ENCODE measurements at regions not wholly inside any gene's neighbourhood (a gene's known extent, or its start where the extent isn't known, plus 50 kb on each side); places are given as distances from the start of the nearest gene placed in this dataset.

- Histone ChIP-seq H3K4me2 (ENCODE audit: low read length) (no peak overlapping the region), H4K20me1 (ENCODE audit: insufficient read depth) (no peaks in the 10 kb centered on the region), H3K27ac (ENCODE audit: low read depth, low read length) (no peak overlapping the region), H3K4me1 (ENCODE audit: control insufficient read depth in 1 of 2, insufficient read depth in 2 of 2, low read length in 2 of 2) (no peaks in the 10 kb centered on the region), H3K9me2 (ENCODE audit: insufficient read depth) (no peaks in the 10 kb centered on the region), H2AFZ (ENCODE audit: low read depth, low read length, poor library complexity, severe bottlenecking) (no peak overlapping the region), H3K4me3 (replicated peaks in 1 of 2; ENCODE audit: low read depth in 1 of 2, low read length in 2 of 2) (no peak overlapping the region), H3K9ac (ENCODE audit: low read length) (no peak overlapping the region), H3K79me2 (ENCODE audit: insufficient read depth, low read length) (no peaks in the 10 kb centered on the region), H3K27me3 (ENCODE audit: insufficient read depth, low read length) (no peaks in the 10 kb centered on the region), H3K36me3 (ENCODE audit: control insufficient read depth in 1 of 2, insufficient read depth in 2 of 2, low read length in 2 of 2) (no peaks in the 10 kb centered on the region), H3K9me3 (ENCODE audit: control insufficient read depth in 1 of 2, insufficient read depth in 1 of 2, low read depth in 1 of 2, low read length in 2 of 2) (peaks cover 5 to 16% of the 10 kb centered on the region in 2 experiments; a peak in 3 of 4 replicates)
- DNase-seq (ENCODE audit: low read depth, low spot score) (no peak), ATAC-seq (no peak)
- CTCF ChIA-PET = no interaction called here
- TF ChIP-seq REST (IDR thresholded peaks at IDR 0.05; ENCODE audit: low read depth) (no peak), SIN3A (IDR thresholded peaks at IDR 0.05; ENCODE audit: low read depth) (no peak), SP1 (IDR thresholded peaks at IDR 0.05; ENCODE audit: low read depth) (no peak), RAD21 (IDR thresholded peaks at IDR 0.05; ENCODE audit: low read depth) (no peak), EGR1 (IDR thresholded peaks at IDR 0.05; ENCODE audit: low read depth) (no peak), ATF3 (IDR thresholded peaks at IDR 0.05) (no peak), YY1 (IDR thresholded peaks at IDR 0.05; ENCODE audit: extremely low read depth, insufficient replicate concordance, low read depth, low read length) (no peak), ELF1 (IDR thresholded peaks at IDR 0.05; ENCODE audit: borderline replicate concordance, low read depth) (no peak), CTCF (IDR thresholded peaks at IDR 0.05 in 2 of 3, conservative IDR thresholded peaks at IDR 0.05 in 1 of 3; ENCODE audit: borderline replicate concordance in 1 of 3, insufficient read depth in 1 of 3, low read depth in 2 of 3, low read length in 2 of 3) (no peak), ZNF274 (IDR thresholded peaks at IDR 0.05; ENCODE audit: low read depth, low read length) (no peak), CEBPB (IDR thresholded peaks at IDR 0.05; ENCODE audit: low read depth) (no peak), POLR2AphosphoS5 (IDR thresholded peaks at IDR 0.05; ENCODE audit: low read depth, low read length) (no peak), EZH2phosphoT487 (IDR thresholded peaks at IDR 0.05; ENCODE audit: borderline replicate concordance) (no peak)
- no TSS peak for BruUV-seq (replicated peaks)
- intact Hi-C loops (cut with micrococcal nuclease) = no loop called here
- POLR2A ChIA-PET = no interaction called here
- RAD21 ChIA-PET (ENCODE audit: low non-redundant PET in 1 of 2, low total read pairs in 2 of 2, uncharacterized antibody in 2 of 2, unreplicated experiment in 2 of 2) = no interaction called here
These were observed 391.2 kb downstream of the CBLN2 start for GRCh38 chr18:72152935-72153334.

Measured in HCT116 (cell line).